Parathyroid adenoma (tissue), 2 donors: ENCODE measurements at regions not wholly inside any gene's neighbourhood (a gene's known extent, or its start where the extent isn't known, plus 50 kb on each side); places are given as distances from the start of the nearest gene placed in this dataset.

Source experiments
- H2AFZ ChIP-seq: fragments of 300-600 bp; sonication (generic); one replicate; pipeline ENCODE4 v1.7.0; 2017; ENCODE audit warnings: antibody characterized with exemption, mild to moderate bottlenecking
- H3K27ac ChIP-seq: fragments of 300-600 bp; sonication (generic); one replicate; pipeline ENCODE4 v1.7.0; 2017
- H3K27me3 ChIP-seq: fragments of 300-600 bp; sonication (generic); one replicate; pipeline ENCODE4 v1.7.0; 2017; ENCODE audit warnings: low read length; ENCODE audit not compliant: control insufficient read depth, insufficient read depth
- H3K36me3 ChIP-seq: fragments of 300-600 bp; sonication (generic); one replicate; pipeline ENCODE4 v1.7.0; 2017; ENCODE audit warnings: low read length; ENCODE audit not compliant: control insufficient read depth, insufficient read depth
- H3K4me1 ChIP-seq: fragments of 300-600 bp; sonication (generic); one replicate; pipeline ENCODE4 v1.7.0; 2017; ENCODE audit warnings: control low read depth
- H3K4me2 ChIP-seq: fragments of 300-600 bp; sonication (generic); one replicate; pipeline ENCODE4 v1.7.0; 2017; ENCODE audit warnings: low read length
- H3K4me3 ChIP-seq: fragments of 300-600 bp; sonication (generic); one replicate; pipeline ENCODE4 v1.7.0; 2017; ENCODE audit warnings: low read depth, low read length
- H3K79me2 ChIP-seq: fragments of 300-600 bp; sonication (generic); one replicate; pipeline ENCODE4 v1.7.0; 2017; ENCODE audit warnings: control low read depth
- H3K9ac ChIP-seq: fragments of 300-600 bp; sonication (generic); one replicate; pipeline ENCODE4 v1.7.0; 2017; ENCODE audit warnings: mild to moderate bottlenecking
- H3K9me3 ChIP-seq: fragments of 300-600 bp; sonication (generic); one replicate; pipeline ENCODE4 v1.7.0; 2017; ENCODE audit warnings: low read length; ENCODE audit not compliant: control insufficient read depth
- CTCF ChIP-seq: fragments of 300-600 bp; sonication (generic); IDR thresholded peaks from one replicate; pipeline ENCODE4 v1.7.0; 2017; ENCODE audit warnings: antibody characterized with exemption, mild to moderate bottlenecking
- donor health status: primary hyperparathyroidism.

GRCh38 chr3:104933972-104934371, 432.7 kb upstream of the ALCAM start:
- no peak overlapping the region for H3K4me2 ChIP-seq
- no peak overlapping the region for H2AFZ ChIP-seq
- H3K9me3 ChIP-seq, result no peaks in the 10 kb centered on the region
- TF ChIP-seq CTCF, result no peak
- H3K4me3 ChIP-seq, result no peak overlapping the region
- H3K4me1 ChIP-seq, result no peaks in the 10 kb centered on the region
- H3K79me2 ChIP-seq, result no peaks in the 10 kb centered on the region
- no peaks in the 10 kb centered on the region for H3K36me3 ChIP-seq
- no peak overlapping the region for H3K9ac ChIP-seq
- H3K27ac ChIP-seq, result no peak overlapping the region
- H3K27me3 ChIP-seq, result no peaks in the 10 kb centered on the region

GRCh38 chr3:104935613-104936012, 431.1 kb upstream of the ALCAM start:
- Histone ChIP-seq H3K9ac (no peak overlapping the region), H3K36me3 (no peaks in the 10 kb centered on the region), H3K4me3 (no peak overlapping the region), H3K4me1 (no peaks in the 10 kb centered on the region), H3K27ac (no peak overlapping the region), H2AFZ (no peak overlapping the region), H3K27me3 (no peaks in the 10 kb centered on the region), H3K79me2 (no peaks in the 10 kb centered on the region), H3K9me3 (no peaks in the 10 kb centered on the region), H3K4me2 (no peak overlapping the region)
- no peak for TF ChIP-seq CTCF

- Histone ChIP-seq H3K4me2 (no peak overlapping the region), H3K9ac (no peak overlapping the region), H2AFZ (peak overlapping the region; percentile 66), H3K27ac (no peak overlapping the region), H3K4me3 (no peak overlapping the region), H3K27me3 (no peaks in the 10 kb centered on the region), H3K4me1 (no peaks in the 10 kb centered on the region), H3K79me2 (no peaks in the 10 kb centered on the region), H3K9me3 (no peaks in the 10 kb centered on the region), H3K36me3 (no peaks in the 10 kb centered on the region)
- no peak for TF ChIP-seq CTCF
These were observed 427.5 kb upstream of the ALCAM start for GRCh38 chr3:104939196-104939595.

- Histone ChIP-seq H3K4me2 (no peak overlapping the region), H3K9ac (no peak overlapping the region), H3K79me2 (no peaks in the 10 kb centered on the region), H3K9me3 (no peaks in the 10 kb centered on the region), H3K27me3 (no peaks in the 10 kb centered on the region), H3K4me3 (no peak overlapping the region), H3K4me1 (no peaks in the 10 kb centered on the region), H2AFZ (peak overlapping the region; percentile 59), H3K36me3 (no peaks in the 10 kb centered on the region), H3K27ac (no peak overlapping the region)
- TF ChIP-seq CTCF, result no peak
These were observed 424.9 kb upstream of the ALCAM start for GRCh38 chr3:104941785-104942184.

- Histone ChIP-seq H3K9me3 (no peaks in the 10 kb centered on the region), H3K4me1 (no peaks in the 10 kb centered on the region), H3K36me3 (no peaks in the 10 kb centered on the region), H3K27me3 (no peaks in the 10 kb centered on the region), H3K4me2 (no peak overlapping the region), H3K4me3 (no peak overlapping the region), H3K79me2 (no peaks in the 10 kb centered on the region), H3K9ac (no peak overlapping the region), H2AFZ (no peak overlapping the region), H3K27ac (no peak overlapping the region)
- TF ChIP-seq CTCF, result no peak
These were observed 422.7 kb upstream of the ALCAM start for GRCh38 chr3:104943974-104944373.
